Upper lobe of left lung (tissue), 4 donors: ENCODE measurements at regions not wholly inside any gene's neighbourhood (a gene's known extent, or its start where the extent isn't known, plus 50 kb on each side); places are given as distances from the start of the nearest gene placed in this dataset.

Experiments used
- CTCF ChIP-seq, 6 experiments: fragments of 450-650 bp in 4 of 6; fragments of 200-600 bp in 2 of 6; sonication (generic) in 2 of 6; IDR thresholded peaks; one replicate each; pipeline ENCODE4 v1.5.1; 2016 to 2019; ENCODE audit warnings: antibody characterized with exemption in 6 of 6
- EP300 ChIP-seq, 4 donors: sonication (generic); formaldehyde crosslinking; IDR thresholded peaks; one replicate each; pipeline ENCODE4 v1.5.1; 2017; ENCODE audit warnings: antibody characterized with exemption in 4 of 4, control low read depth in 2 of 4
- POLR2A ChIP-seq, 4 donors: fragments of 450-650 bp; IDR thresholded peaks; one replicate each; pipeline ENCODE4 v1.5.1; 2016 to 2017; ENCODE audit warnings: antibody characterized with exemption in 4 of 4, mild to moderate bottlenecking in 2 of 4
- POLR2AphosphoS5 ChIP-seq, 2 donors: sonication (generic); formaldehyde crosslinking; IDR thresholded peaks; one replicate each; pipeline ENCODE4 v1.5.1; 2017; ENCODE audit warnings: antibody characterized with exemption in 2 of 2

DNA sequence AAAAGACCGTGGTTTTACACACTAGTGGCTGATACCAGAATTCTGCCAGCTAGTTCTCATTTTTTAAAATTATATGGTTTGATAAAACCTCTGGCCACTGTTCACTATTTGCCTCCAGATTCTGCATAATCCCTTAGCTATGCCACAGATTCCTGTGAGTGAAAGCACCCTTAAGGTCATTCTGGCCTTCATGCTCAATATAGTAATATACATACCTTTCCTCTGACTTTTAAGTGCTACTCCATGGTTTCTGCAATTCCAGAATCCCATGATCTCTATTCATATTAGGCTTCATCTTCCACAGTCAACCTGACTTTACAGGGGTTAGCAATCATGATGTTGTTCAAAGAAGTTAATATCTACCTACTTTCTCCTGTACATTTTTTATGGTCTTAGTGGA lies 274.1 kb upstream of the EDNRB start:
- TF ChIP-seq CTCF (IDR thresholded peaks at IDR 0.05) (no peak), POLR2AphosphoS5 (IDR thresholded peaks at IDR 0.05) (no peak), POLR2A (IDR thresholded peaks at IDR 0.05) (no peak), EP300 (IDR thresholded peaks at IDR 0.05) (no peak)
